IPS-NIHi7 (cell line): ENCODE measurements at regions not wholly inside any gene's neighbourhood (a gene's known extent, or its start where the extent isn't known, plus 50 kb on each side); places are given as distances from the start of the nearest gene placed in this dataset.
A peak's percentile ranks its signal among the peaks of the same experiment; 100 is the strongest.

Experiments
- DNase-seq: peaks from one replicate; pipeline ENCODE4 v3.0.0; 2012; ENCODE audit warnings: mixed read lengths; ENCODE audit errors: extremely low spot score

DNA sequence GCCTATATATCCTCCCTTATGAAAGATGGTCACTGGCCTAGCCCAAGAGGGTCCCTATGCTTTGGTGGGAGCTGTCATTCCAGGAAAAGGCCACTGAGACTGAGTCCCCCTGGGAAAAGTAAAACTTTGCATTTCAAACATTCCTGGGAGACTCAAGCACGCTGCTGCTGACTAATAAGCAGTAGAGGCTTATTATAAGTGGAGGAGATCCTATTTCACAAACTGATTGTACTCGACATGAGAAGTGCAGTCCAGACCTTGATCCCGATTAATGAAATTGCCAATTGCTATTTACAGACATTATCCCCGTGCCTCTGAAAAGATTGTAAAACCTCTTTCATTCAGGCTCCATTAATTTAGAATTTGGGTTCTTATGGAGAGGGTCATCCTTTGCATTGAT is 96.6 kb downstream of the EMP1 start:
- no peak for DNase-seq

DNA sequence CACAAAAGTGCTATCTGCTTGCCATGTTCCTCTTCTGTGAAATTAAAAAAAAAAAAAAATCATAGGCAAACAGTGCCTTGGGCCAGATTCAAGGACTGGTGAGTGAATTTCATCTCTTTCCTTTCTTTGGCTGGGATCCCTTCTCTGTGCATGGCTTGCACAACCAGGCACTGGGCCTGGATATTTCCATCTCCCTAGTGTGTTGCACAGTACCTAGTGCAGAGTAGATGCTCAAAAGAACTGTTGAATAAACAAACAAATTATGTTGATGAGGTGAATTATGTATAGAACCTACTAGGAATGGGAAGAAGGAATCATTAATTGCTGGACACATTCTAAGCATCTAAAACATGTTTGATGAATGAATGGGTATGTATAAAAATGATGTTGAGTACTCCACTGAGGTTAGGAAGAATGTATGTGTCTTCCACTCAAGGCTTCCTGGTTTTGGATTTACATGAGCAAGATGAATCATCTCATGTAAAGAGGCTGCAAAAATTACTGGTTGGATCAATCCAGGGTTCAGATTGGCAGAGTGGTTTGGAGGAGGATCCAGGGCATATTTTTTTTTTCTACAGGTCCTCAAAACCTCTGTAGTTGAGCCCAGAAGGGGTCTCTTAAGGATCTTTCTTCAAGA is 93.2 kb downstream of the EMP1 start:
- no peak for DNase-seq

DNA sequence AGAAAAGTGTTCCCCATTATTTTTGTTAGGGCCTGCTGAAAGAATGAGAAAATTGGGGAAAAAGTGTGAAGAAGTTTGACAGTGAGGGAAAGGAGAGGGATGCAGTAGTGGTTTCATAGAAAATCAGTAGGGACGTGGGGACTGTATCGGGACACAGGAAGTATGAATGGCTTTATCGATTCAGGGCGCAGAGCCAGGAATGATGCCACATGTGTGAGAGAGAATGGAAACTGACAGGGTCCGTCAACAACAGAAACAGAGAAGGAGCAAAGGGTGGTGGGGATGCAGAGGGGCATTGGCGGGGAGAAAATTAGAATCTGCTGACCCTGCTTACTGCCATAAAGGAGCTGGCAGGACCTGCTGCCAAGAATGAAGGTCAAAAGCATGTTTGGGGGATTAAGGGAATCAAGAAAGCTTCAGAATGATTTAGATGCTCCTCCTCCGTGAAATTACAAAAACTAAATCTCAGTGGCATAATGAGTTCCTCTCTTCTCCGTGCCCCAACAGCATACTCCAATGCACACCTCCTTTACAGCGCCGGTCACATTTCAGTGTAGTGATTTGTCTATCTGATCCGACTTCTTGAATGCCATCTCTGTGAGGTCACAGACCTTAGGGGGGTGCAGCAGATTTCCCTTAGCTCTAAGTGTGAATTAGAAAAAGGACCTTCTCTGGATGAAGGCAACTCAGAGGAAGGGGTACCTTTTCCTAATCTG is 92.6 kb downstream of the EMP1 start:
- DNase-seq = no peak

DNA sequence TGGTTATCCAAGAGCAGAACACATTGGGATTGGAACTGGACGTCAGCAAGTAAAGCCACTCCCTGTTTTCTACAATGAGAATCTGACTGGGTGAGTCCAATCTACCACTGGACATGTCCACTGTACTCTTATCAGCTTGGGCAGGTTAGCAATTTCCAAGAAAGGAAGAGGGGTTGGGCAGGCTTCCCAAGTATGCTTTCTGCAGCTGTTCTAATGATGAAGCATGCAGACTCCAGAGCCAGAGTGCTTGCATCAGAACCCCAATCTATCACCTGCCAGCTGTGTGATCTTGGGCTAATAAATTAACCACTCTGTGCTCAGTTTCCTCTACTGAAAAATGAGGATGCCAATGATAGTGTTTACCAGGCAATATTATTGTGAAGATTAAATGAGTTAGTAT is 92.0 kb downstream of the EMP1 start:
- DNase-seq = no peak

DNA sequence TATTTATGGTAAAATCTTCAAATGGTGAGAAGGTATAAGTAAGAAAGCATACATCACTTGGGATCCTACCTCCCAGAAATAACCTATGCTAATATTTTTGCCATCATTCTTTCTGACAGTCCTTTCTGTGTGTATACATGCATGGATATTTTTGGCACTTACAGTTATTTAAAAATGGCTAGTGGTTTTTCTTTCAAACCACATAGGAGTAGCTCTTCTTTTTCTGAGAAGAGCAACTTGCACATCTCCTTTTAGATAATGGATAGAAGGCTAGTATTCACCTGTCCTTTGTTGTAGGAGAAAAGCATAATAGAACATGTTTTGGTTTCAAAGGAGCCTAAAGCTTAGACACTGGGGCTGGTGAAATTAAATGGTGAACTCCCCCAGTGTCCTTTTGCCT is 87.3 kb downstream of the EMP1 start:
- no peak for DNase-seq

DNA sequence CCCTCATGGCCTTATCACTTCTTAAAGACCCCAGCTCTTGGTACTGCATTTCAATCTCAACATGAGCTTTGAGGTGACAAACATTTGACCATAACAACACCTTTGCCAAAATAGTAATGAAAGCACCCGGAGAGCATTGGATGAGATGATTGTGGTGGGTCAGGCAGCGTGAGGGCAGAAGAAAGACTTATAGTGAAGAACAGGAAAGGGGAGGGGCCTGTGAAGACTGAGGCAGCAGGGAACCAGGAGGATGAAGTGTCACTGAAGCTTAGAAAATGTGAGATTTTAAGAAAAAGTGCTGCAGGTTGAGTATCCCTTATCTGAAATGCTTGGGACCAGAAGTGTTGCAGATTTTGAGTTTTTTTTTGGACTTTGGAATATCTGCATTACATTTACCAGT is 86.3 kb downstream of the EMP1 start:
- no peak for DNase-seq

DNA sequence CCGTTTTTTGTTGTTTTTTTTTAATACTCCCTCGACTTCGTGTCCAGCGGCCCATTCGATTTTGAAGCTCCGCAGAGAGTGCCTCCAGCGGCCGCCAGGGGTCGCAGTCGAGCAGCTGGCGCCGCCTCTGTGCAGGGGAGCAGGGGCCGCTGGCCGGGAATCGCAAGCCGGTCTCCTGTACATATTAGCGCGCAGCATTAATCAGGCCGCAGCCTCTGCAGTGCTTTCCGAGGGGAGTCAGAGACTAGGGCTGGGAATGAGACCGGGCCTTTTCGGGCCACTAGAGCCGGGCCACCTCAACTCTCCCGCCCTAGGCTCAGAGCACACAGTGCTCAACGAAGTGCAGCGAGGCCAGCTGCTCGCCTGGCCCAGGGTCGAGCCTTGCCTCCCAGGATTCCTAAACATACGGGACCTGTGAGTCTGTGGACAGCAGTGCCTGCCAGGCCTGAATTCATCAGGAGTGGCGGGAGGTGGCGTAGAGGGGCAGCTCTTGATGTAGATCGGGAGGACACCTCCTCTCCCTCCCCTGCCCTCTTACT is 81.8 kb downstream of the EMP1 start:
- peak; percentile 91 for DNase-seq

DNA sequence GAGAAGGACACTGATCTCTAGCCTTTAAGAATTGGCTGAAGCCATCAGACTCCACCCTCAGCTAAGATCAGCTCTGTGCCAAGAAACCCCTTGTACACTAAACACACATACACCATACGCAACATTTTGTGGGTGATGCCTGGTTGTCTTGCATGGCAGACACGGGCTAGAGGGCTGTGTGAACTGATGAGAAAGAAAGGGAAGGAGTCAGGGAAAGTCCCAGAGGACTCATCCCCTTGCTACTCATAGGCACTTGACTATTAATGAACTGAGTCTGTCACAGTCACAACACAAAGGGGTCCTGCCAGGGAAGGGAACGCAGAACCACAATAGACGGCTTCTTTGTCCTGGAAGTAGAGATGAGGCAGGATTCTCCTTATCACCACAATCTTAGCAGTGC is 80.8 kb downstream of the EMP1 start:
- no peak for DNase-seq

DNA sequence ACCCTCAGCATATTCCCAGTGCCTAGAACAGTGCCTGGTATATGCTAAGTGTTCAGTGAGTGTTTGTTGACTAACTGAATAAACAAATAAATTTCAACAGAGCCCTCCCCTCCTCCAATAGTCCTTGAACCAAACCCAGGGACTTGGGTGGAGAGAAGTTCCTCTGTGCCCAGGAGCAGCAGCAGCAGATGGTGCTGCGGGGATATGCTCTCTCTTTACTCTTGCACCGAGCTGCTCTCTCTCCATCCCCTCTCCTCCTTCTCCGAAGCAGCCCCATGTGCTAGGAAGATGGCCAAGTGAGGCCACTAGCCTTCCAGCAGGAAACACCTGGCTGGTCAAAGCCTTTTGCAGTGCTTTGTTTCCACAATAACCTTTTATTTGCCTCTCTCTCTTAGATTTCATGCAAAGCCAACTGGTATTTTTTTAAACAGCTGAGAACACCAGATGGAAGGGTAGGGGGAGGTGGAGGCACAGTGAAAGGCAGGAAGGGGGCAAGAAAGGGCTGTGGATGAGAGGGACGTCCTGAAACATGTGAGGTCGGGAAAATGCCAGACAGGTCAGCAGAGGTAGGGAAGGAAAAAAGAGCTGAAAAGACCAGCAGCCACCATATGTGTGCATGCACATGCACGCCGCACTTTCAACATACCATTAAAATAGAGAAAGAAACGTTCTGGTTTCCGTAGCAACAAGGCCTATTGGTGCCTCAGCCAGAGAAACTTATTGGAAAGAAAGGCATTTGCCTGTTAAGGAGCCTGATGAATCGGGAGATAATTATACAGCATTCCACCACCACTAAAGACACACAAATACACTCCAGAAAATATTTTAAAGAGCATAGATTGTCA is 78.9 kb downstream of the EMP1 start:
- no peak for DNase-seq

DNA sequence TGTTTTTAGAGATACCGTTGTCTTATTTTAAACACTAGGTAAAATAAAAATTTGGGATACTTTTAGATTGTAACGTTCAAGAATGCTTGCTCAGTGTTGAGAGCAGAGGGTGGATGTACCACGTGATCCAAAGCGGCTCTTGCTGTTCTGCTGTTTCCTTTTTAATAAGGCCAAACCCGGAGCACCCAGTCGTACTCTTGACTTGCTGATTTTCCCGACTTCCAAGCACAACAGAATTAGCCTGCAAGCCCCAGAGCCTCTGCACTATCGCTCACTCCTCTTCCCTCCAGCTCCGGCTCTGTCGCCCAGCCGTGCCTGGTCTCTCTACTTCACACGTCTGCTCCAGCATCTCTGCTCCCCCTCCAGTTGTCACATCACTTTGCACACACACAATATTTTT is 77.3 kb downstream of the EMP1 start:
- DNase-seq = no peak

DNA sequence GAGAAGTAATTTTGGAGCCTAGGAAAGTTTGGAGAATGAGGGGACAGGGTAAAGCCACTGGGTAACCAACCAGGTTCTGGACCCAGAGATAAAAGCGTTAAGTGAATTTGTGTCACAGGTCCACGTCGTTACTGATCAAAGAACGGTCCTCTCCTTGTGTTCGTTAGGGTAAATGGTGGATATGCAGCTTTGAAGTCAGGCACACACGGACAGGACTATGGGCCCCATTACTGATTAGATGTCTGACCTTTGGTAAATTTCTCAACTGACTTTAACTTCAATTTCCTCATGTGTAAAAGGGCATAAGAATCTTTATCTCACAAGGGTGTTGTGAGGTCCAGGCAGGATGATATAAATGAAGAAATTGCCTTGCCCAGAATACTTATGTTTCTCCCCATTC is 76.6 kb downstream of the EMP1 start:
- DNase-seq = no peak

DNA sequence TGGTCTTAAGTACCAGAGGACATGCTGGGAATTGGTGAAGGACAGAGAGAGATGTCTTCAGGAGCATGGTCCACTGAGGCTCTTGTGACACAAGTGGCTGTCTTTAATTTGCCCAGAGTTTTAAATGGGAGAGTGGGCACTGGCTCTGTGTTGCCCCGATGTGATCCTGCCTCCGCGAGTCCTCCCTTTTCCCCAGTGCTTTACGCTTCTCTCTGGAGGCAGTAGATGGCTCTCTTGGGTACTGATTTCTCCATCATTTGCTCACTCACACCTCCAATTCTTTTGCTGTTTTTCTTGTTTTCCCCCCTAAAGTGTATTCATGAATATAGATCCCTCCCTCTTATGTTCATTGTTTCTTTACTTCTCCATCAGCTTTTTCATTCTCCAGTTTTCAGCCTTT is 74.3 kb downstream of the EMP1 start:
- no peak for DNase-seq
